Pulmonary artery endothelial cell (primary cell): ENCODE measurements at regions not wholly inside any gene's neighbourhood (a gene's known extent, or its start where the extent isn't known, plus 50 kb on each side); places are given as distances from the start of the nearest gene placed in this dataset.

Experiments used
- DNase-seq: peaks from one replicate; pipeline ENCODE4 v3.0.0-alpha.2; 2011; ENCODE audit warnings: low read depth, low spot score

GRCh38 chr13:108360139-108360538, 90.6 kb downstream of the TNFSF13B start:
- no peak for DNase-seq

- no peak for DNase-seq
Observed at GRCh38 chr13:108361769-108362168, 92.3 kb downstream of the TNFSF13B start.

- DNase-seq, result no peak
Observed at GRCh38 chr13:108363666-108364065, 94.1 kb downstream of the TNFSF13B start.

GRCh38 chr13:108365255-108365654, 95.7 kb downstream of the TNFSF13B start:
- DNase-seq, result no peak

- DNase-seq, result no peak
Observed at GRCh38 chr13:108368250-108368905, 98.9 kb downstream of the TNFSF13B start.

GRCh38 chr13:108369412-108369811, 99.9 kb downstream of the TNFSF13B start:
- DNase-seq, result no peak

- DNase-seq, result no peak
Observed at GRCh38 chr13:108375034-108375433, 105.5 kb downstream of the TNFSF13B start.

- DNase-seq, result no peak
Observed at GRCh38 chr13:108375772-108376171, 106.3 kb downstream of the TNFSF13B start.

- no peak for DNase-seq
Observed at GRCh38 chr13:108376308-108376707, 106.8 kb downstream of the TNFSF13B start.

- DNase-seq, result no peak
Observed at GRCh38 chr13:108377646-108378206, 108.2 kb downstream of the TNFSF13B start.

GRCh38 chr13:108383667-108384066, 114.1 kb downstream of the TNFSF13B start:
- DNase-seq, result no peak

GRCh38 chr13:108387156-108387555, 117.6 kb downstream of the TNFSF13B start:
- no peak for DNase-seq

GRCh38 chr13:108402850-108403249, 133.3 kb downstream of the TNFSF13B start:
- no peak for DNase-seq

GRCh38 chr13:108407495-108407894, 138.0 kb downstream of the TNFSF13B start:
- no peak for DNase-seq

GRCh38 chr13:108408672-108409071, 139.2 kb downstream of the TNFSF13B start:
- no peak for DNase-seq

GRCh38 chr13:108409730-108410129, 140.2 kb downstream of the TNFSF13B start:
- no peak for DNase-seq

GRCh38 chr13:108419768-108420167, 150.2 kb downstream of the TNFSF13B start:
- DNase-seq, result no peak

- no peak for DNase-seq
Observed at GRCh38 chr13:108425056-108425455, 155.5 kb downstream of the TNFSF13B start.

GRCh38 chr13:108426893-108427292, 157.4 kb downstream of the TNFSF13B start:
- DNase-seq, result no peak

GRCh38 chr13:108427355-108427754, 157.8 kb downstream of the TNFSF13B start:
- no peak for DNase-seq

- DNase-seq, result no peak
Observed at GRCh38 chr13:108428691-108429090, 159.2 kb downstream of the TNFSF13B start.

GRCh38 chr13:108433976-108434755, 164.6 kb downstream of the TNFSF13B start:
- DNase-seq, result no peak
